ENCODE measurements at regions not wholly inside any gene's neighbourhood (a gene's known extent, or its start where the extent isn't known, plus 50 kb on each side); places are given as distances from the start of the nearest gene placed in this dataset.

DNA sequence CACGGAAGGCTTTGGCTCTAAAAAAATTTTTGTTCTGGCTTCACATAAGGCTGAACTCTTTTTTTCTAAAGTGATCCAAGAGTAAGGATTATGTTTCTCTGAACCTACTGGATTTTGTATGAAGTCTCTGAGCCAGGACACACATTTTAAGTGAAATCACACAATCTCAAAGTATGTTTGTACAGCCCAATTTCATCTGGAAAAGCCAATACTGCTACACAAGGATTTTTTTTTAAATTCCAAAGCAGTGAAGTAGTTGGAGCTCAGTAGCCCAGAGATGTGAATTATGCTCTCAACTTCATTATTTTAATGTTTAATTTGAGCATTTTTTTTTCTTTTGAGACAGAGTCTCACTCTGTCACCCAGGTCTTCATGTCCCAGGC lies 243.9 kb downstream of the FAM43A start:
- H3K9ac ChIP-seq (ENCODE audit: low read length): no peak overlapping the region
- no peaks in the 10 kb centered on the region for H3K79me2 ChIP-seq (replicated peaks; ENCODE audit: insufficient read depth, low read length)
- H3K9me3 ChIP-seq (ENCODE audit: low read length): no peaks in the 10 kb centered on the region
- H4K20me1 ChIP-seq (ENCODE audit: insufficient read depth): no peaks in the 10 kb centered on the region
- no peak overlapping the region for H3K4me3 ChIP-seq (ENCODE audit: low read length)
- H3F3A ChIP-seq (ENCODE audit: insufficient read depth, low read length, poor library complexity, severe bottlenecking): no peaks in the 10 kb centered on the region
- H3K27me3 ChIP-seq (ENCODE audit: insufficient read depth, low read depth, low read length): no peaks in the 10 kb centered on the region
- H2AFZ ChIP-seq (ENCODE audit: low read depth, low read length): no peak overlapping the region
- no peak overlapping the region for H3K4me2 ChIP-seq (ENCODE audit: low read length)
- TF ChIP-seq TAF1 (IDR thresholded peaks at IDR 0.05; ENCODE audit: low read depth) (no peak), SMC3 (conservative IDR thresholded peaks at IDR 0.05; ENCODE audit: poor library complexity) (no peak), REST (IDR thresholded peaks at IDR 0.05; ENCODE audit: borderline replicate concordance) (no peak), RAD21 (conservative IDR thresholded peaks at IDR 0.05) (no peak), EP300 (conservative IDR thresholded peaks at IDR 0.05; ENCODE audit: poor library complexity, severe bottlenecking) (no peak), POLR2AphosphoS5 (IDR thresholded peaks at IDR 0.05) (no peak), MXI1 (conservative IDR thresholded peaks at IDR 0.05; ENCODE audit: poor library complexity, severe bottlenecking) (no peak), EZH2 (IDR thresholded peaks at IDR 0.05; ENCODE audit: borderline replicate concordance, insufficient read depth, low read length, poor library complexity, severe bottlenecking) (no peak)
- TF ChIP-seq, protein P1, sequence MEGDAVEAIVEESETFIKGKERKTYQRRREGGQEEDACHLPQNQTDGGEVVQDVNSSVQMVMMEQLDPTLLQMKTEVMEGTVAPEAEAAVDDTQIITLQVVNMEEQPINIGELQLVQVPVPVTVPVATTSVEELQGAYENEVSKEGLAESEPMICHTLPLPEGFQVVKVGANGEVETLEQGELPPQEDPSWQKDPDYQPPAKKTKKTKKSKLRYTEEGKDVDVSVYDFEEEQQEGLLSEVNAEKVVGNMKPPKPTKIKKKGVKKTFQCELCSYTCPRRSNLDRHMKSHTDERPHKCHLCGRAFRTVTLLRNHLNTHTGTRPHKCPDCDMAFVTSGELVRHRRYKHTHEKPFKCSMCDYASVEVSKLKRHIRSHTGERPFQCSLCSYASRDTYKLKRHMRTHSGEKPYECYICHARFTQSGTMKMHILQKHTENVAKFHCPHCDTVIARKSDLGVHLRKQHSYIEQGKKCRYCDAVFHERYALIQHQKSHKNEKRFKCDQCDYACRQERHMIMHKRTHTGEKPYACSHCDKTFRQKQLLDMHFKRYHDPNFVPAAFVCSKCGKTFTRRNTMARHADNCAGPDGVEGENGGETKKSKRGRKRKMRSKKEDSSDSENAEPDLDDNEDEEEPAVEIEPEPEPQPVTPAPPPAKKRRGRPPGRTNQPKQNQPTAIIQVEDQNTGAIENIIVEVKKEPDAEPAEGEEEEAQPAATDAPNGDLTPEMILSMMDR (IDR thresholded peaks at IDR 0.05; ENCODE audit: poor library complexity, severe bottlenecking): no peak
- H3K27ac ChIP-seq (ENCODE audit: low read length): no peak overlapping the region
- H3K36me3 ChIP-seq (ENCODE audit: insufficient read depth, low read length): no peaks in the 10 kb centered on the region
- no peaks in the 10 kb centered on the region for H3K9me2 ChIP-seq (ENCODE audit: insufficient read depth, low read length)

GRCh38 chr3:194930377-194931204 lies 244.9 kb downstream of the FAM43A start:
- H2AFZ ChIP-seq (ENCODE audit: low read depth, low read length): no peak overlapping the region

More at GRCh38 chr3:194930377-194931204, 244.9 kb downstream of the FAM43A start:
- H3K27ac ChIP-seq (ENCODE audit: low read length): no peak overlapping the region
- no peaks in the 10 kb centered on the region for H4K20me1 ChIP-seq (ENCODE audit: insufficient read depth)
- no peak for TF ChIP-seq TAF1 (IDR thresholded peaks at IDR 0.05; ENCODE audit: low read depth)
- no peak for TF ChIP-seq RAD21 (conservative IDR thresholded peaks at IDR 0.05)
- TF ChIP-seq EZH2 (IDR thresholded peaks at IDR 0.05; ENCODE audit: borderline replicate concordance, insufficient read depth, low read length, poor library complexity, severe bottlenecking): no peak
- TF ChIP-seq MXI1 (conservative IDR thresholded peaks at IDR 0.05; ENCODE audit: poor library complexity, severe bottlenecking): no peak
- TF ChIP-seq EP300 (conservative IDR thresholded peaks at IDR 0.05; ENCODE audit: poor library complexity, severe bottlenecking): no peak
- TF ChIP-seq SMC3 (conservative IDR thresholded peaks at IDR 0.05; ENCODE audit: poor library complexity): no peak
- no peak for TF ChIP-seq REST (IDR thresholded peaks at IDR 0.05; ENCODE audit: borderline replicate concordance)
- TF ChIP-seq, protein P1 (IDR thresholded peaks at IDR 0.05; ENCODE audit: poor library complexity, severe bottlenecking): no peak
- TF ChIP-seq POLR2AphosphoS5 (IDR thresholded peaks at IDR 0.05): no peak
- H3K79me2 ChIP-seq (replicated peaks; ENCODE audit: insufficient read depth, low read length): no peaks in the 10 kb centered on the region
- no peak overlapping the region for H3K4me2 ChIP-seq (ENCODE audit: low read length)
- no peak overlapping the region for H3K4me3 ChIP-seq (ENCODE audit: low read length)
- no peaks in the 10 kb centered on the region for H3F3A ChIP-seq (ENCODE audit: insufficient read depth, low read length, poor library complexity, severe bottlenecking)
- H3K36me3 ChIP-seq (ENCODE audit: insufficient read depth, low read length): no peaks in the 10 kb centered on the region
- H3K9ac ChIP-seq (ENCODE audit: low read length): no peak overlapping the region
- no peaks in the 10 kb centered on the region for H3K9me3 ChIP-seq (ENCODE audit: low read length)
- H3K27me3 ChIP-seq (ENCODE audit: insufficient read depth, low read depth, low read length): no peaks in the 10 kb centered on the region
- no peaks in the 10 kb centered on the region for H3K9me2 ChIP-seq (ENCODE audit: insufficient read depth, low read length)
